GM23338 (cell line): ENCODE measurements at regions not wholly inside any gene's neighbourhood (a gene's known extent, or its start where the extent isn't known, plus 50 kb on each side); places are given as distances from the start of the nearest gene placed in this dataset.

Experiments
- ATAC-seq: fragments of 200-7000 bp; cut with Tn5 transposase; 3 replicates; pipeline ENCODE4 v1.9.1; 2020
- DNase-seq: peaks from one replicate; pipeline ENCODE4 v3.0.0-alpha.2; 2015; ENCODE audit warnings: low spot score
- H2AFZ ChIP-seq: fragments of 200-600 bp; sonication (generic); 2 replicates; pipeline ENCODE4 v1.8.0; 2016; ENCODE audit warnings: antibody characterized with exemption, mild to moderate bottlenecking, moderate library complexity
- H3F3A ChIP-seq: fragments of 200-600 bp; sonication (generic); replicated peaks from 2 replicates; pipeline ENCODE4 v1.8.0; 2017; ENCODE audit warnings: antibody characterized with exemption, mixed run types, low read depth
- H3K27ac ChIP-seq: fragments of 200-600 bp; sonication (generic); 2 replicates; pipeline ENCODE4 v1.6.1; 2016; ENCODE audit warnings: low read depth
- H3K27me3 ChIP-seq: fragments of 200-600 bp; sonication (generic); 2 replicates; pipeline ENCODE4 v1.8.0; 2016; ENCODE audit warnings: mild to moderate bottlenecking, mixed run types, moderate library complexity; ENCODE audit not compliant: insufficient read depth
- H3K36me3 ChIP-seq: fragments of 200-600 bp; sonication (generic); 2 replicates; pipeline ENCODE4 v1.8.0; 2016; ENCODE audit warnings: mild to moderate bottlenecking; ENCODE audit not compliant: insufficient read depth
- H3K4me1 ChIP-seq: fragments of 200-600 bp; sonication (generic); 2 replicates; pipeline ENCODE4 v1.8.0; 2016; ENCODE audit warnings: mild to moderate bottlenecking, moderate library complexity; ENCODE audit not compliant: insufficient read depth
- H3K4me2 ChIP-seq: fragments of 200-600 bp; sonication (generic); 2 replicates; pipeline ENCODE4 v1.7.1; 2017; ENCODE audit warnings: mixed run types
- H3K4me3 ChIP-seq: fragments of 200-600 bp; sonication (generic); 2 replicates; pipeline ENCODE4 v1.6.1; 2016; ENCODE audit warnings: mixed run types
- H3K79me2 ChIP-seq: fragments of 200-600 bp; sonication (generic); replicated peaks from 2 replicates; pipeline ENCODE4 v1.8.0; 2017; ENCODE audit warnings: mild to moderate bottlenecking; ENCODE audit not compliant: insufficient read depth
- H3K9me2 ChIP-seq: fragments of 200-600 bp; sonication (generic); 2 replicates; pipeline ENCODE4 v1.8.0; 2017; ENCODE audit not compliant: insufficient read depth
- H4K20me1 ChIP-seq: fragments of 200-600 bp; sonication (generic); replicated peaks from 2 replicates; pipeline ENCODE4 v1.8.0; 2017; ENCODE audit warnings: mild to moderate bottlenecking; ENCODE audit not compliant: insufficient read depth
- H3K27ac Mint-ChIP-seq: 2 replicates; pipeline ENCODE4 v1.8.0; 2020; ENCODE audit warnings: inconsistent platforms, mild to moderate bottlenecking, moderate library complexity, mixed read lengths
- H3K27me3 Mint-ChIP-seq: 3 replicates; pipeline ENCODE4 v1.8.0; 2022; ENCODE audit warnings: low read depth, mild to moderate bottlenecking, moderate library complexity, mixed read lengths, inconsistent platforms; ENCODE audit not compliant: insufficient read depth, poor library complexity
- H3K36me3 Mint-ChIP-seq: 3 replicates; pipeline ENCODE4 v1.8.0; 2021; ENCODE audit warnings: low read depth, mild to moderate bottlenecking, inconsistent platforms, moderate library complexity, mixed read lengths
- H3K4me1 Mint-ChIP-seq: 3 replicates; pipeline ENCODE4 v1.8.0; 2020; ENCODE audit warnings: mild to moderate bottlenecking, inconsistent platforms, mixed read lengths
- H3K4me3 Mint-ChIP-seq: 3 replicates; pipeline ENCODE4 v1.8.0; 2021; ENCODE audit warnings: moderate library complexity, mild to moderate bottlenecking, inconsistent platforms, mixed read lengths
- H3K9me3 Mint-ChIP-seq: 3 replicates; pipeline ENCODE4 v1.8.0; 2020; ENCODE audit warnings: moderate library complexity, mild to moderate bottlenecking, inconsistent platforms, mixed read lengths
- CREB1 ChIP-seq: fragments of 250-450 bp; sonication (Bioruptor Pico); IDR thresholded peaks from 2 replicates; pipeline ENCODE4 v1.5.0; 2020; ENCODE audit warnings: low read depth, mild to moderate bottlenecking, moderate library complexity
- EZH2 ChIP-seq: fragments of 200-600 bp; sonication (generic); IDR thresholded peaks from one replicate; pipeline ENCODE4 v1.8.0; 2017; ENCODE audit warnings: antibody characterized with exemption, mild to moderate bottlenecking, low read depth; ENCODE audit not compliant: unreplicated experiment
- EZH2phosphoT487 ChIP-seq: fragments of 200-600 bp; sonication (generic); IDR thresholded peaks from one replicate; pipeline ENCODE4 v1.8.1; 2018; ENCODE audit warnings: antibody characterized with exemption; ENCODE audit not compliant: unreplicated experiment
- JUNB ChIP-seq: IDR thresholded peaks from one replicate; pipeline ENCODE4 v1.6.1; 2016; ENCODE audit warnings: antibody characterized with exemption; ENCODE audit not compliant: unreplicated experiment
- NANOG ChIP-seq: IDR thresholded peaks from 2 replicates; pipeline ENCODE4 v1.6.1; 2016; ENCODE audit warnings: antibody characterized with exemption, borderline replicate concordance
- STAT1 ChIP-seq: IDR thresholded peaks from one replicate; pipeline ENCODE4 v1.6.1; 2016; ENCODE audit warnings: antibody characterized with exemption; ENCODE audit not compliant: unreplicated experiment
- ZNF114 ChIP-seq: fragments of 250-450 bp; sonication (Bioruptor Pico); IDR thresholded peaks from 2 replicates; pipeline ENCODE4 v1.5.0; 2020; ENCODE audit warnings: mild to moderate bottlenecking, moderate library complexity
- ZNF331 ChIP-seq: fragments of 250-450 bp; sonication (Bioruptor Pico); IDR thresholded peaks from 2 replicates; pipeline ENCODE4 v1.5.0; 2020; ENCODE audit warnings: low read depth, mild to moderate bottlenecking, moderate library complexity
- TF ChIP-seq, protein P1 (sequence below): IDR thresholded peaks from 2 replicates; pipeline ENCODE4 v1.6.1; 2016; ENCODE audit warnings: antibody characterized with exemption
- TF ChIP-seq, protein P2 (sequence below): IDR thresholded peaks from one replicate; pipeline ENCODE4 v1.6.1; 2018; ENCODE audit warnings: antibody characterized with exemption; ENCODE audit not compliant: unreplicated experiment
- TF ChIP-seq, protein P3 (sequence below), 2 experiments: fragments of 200-600 bp in 1 of 2; sonication (generic) in 1 of 2; conservative IDR thresholded peaks; 2 replicates each; pipeline versions ENCODE4 v1.5.1 to v1.6.1; 2016 to 2017; ENCODE audit warnings: antibody characterized with exemption in 2 of 2, low read depth in 2 of 2, mild to moderate bottlenecking in 2 of 2, moderate library complexity in 1 of 2

DNA sequence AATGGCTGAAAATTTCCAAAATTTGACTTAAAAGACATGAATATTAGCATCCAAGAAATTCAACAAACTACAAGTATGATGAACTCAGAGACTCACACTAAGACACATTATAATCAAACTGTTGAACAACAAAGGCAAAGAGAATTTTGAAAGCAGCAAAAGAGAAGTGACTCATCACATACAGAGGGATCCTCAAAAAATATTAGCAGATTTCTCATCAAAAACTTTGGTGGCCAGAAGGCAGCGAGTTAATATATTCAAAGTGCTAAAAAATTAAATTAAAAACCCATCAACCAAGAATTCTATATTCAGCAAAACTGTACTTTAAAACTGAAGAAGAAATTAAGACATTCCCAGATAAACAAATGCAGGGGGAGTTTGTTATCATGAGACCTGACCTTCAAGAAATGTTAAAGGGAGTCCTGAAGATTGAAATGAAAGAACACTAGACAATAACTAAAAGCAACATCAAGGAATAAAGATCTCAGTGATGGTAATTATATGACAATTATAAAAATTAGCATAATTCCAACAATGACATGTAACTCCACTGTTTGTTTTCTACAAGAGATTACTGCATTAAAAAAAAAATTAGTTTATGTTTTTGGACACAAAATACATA, 150.0 kb downstream of the RNASET2 start:
- Mint-ChIP-seq H3K4me3 (no peak overlapping the region), H3K9me3 (peaks cover 30% of the 10 kb centered on the region), H3K27ac (no peak overlapping the region), H3K36me3 (peaks cover 27% of the 10 kb centered on the region), H3K4me1 (no peaks in the 10 kb centered on the region; the same call in 2 of the 3 replicates), H3K27me3 (peaks cover 5% of the 10 kb centered on the region)
- DNase-seq (no peak), ATAC-seq (no peak)
- Histone ChIP-seq H3F3A (no peaks in the 10 kb centered on the region), H3K9me2 (no peaks in the 10 kb centered on the region), H3K27me3 (no peaks in the 10 kb centered on the region), H3K36me3 (no peaks in the 10 kb centered on the region), H3K4me1 (no peaks in the 10 kb centered on the region), H3K4me2 (no peak overlapping the region), H3K4me3 (no peak overlapping the region), H3K79me2 (no peaks in the 10 kb centered on the region), H2AFZ (no peak overlapping the region), H4K20me1 (no peaks in the 10 kb centered on the region), H3K27ac (no peak overlapping the region)
- TF ChIP-seq, protein P1, sequence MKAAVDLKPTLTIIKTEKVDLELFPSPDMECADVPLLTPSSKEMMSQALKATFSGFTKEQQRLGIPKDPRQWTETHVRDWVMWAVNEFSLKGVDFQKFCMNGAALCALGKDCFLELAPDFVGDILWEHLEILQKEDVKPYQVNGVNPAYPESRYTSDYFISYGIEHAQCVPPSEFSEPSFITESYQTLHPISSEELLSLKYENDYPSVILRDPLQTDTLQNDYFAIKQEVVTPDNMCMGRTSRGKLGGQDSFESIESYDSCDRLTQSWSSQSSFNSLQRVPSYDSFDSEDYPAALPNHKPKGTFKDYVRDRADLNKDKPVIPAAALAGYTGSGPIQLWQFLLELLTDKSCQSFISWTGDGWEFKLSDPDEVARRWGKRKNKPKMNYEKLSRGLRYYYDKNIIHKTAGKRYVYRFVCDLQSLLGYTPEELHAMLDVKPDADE: no peak
- TF ChIP-seq EZH2phosphoT487 (no peak), ZNF114 (CRISPR knock-in tag) (no peak), CREB1 (CRISPR knock-in tag) (no peak), ZNF331 (CRISPR knock-in tag) (no peak), STAT1 (no peak), EZH2 (no peak)
- TF ChIP-seq, protein P2, sequence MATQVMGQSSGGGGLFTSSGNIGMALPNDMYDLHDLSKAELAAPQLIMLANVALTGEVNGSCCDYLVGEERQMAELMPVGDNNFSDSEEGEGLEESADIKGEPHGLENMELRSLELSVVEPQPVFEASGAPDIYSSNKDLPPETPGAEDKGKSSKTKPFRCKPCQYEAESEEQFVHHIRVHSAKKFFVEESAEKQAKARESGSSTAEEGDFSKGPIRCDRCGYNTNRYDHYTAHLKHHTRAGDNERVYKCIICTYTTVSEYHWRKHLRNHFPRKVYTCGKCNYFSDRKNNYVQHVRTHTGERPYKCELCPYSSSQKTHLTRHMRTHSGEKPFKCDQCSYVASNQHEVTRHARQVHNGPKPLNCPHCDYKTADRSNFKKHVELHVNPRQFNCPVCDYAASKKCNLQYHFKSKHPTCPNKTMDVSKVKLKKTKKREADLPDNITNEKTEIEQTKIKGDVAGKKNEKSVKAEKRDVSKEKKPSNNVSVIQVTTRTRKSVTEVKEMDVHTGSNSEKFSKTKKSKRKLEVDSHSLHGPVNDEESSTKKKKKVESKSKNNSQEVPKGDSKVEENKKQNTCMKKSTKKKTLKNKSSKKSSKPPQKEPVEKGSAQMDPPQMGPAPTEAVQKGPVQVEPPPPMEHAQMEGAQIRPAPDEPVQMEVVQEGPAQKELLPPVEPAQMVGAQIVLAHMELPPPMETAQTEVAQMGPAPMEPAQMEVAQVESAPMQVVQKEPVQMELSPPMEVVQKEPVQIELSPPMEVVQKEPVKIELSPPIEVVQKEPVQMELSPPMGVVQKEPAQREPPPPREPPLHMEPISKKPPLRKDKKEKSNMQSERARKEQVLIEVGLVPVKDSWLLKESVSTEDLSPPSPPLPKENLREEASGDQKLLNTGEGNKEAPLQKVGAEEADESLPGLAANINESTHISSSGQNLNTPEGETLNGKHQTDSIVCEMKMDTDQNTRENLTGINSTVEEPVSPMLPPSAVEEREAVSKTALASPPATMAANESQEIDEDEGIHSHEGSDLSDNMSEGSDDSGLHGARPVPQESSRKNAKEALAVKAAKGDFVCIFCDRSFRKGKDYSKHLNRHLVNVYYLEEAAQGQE: no peak

DNA sequence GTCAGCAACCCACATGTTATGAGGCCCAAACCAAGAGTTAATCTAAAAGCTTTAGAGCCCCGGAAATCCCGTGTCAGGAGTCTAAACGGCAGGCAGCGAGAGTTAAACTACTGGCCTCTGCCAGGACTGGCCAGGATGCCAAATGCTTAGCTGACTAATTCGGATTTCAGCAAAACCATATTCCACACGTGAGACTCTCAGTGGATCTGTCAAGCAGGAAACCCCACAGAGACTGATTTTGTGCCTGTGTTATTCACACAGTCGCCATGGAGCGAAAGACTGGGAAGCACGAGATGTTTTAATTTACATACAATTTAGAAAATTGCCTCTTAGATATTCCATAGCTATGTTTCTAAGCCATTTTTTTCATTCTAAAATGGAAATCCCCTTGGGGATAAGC, 152.9 kb downstream of the RNASET2 start:
- Mint-ChIP-seq H3K36me3 (peaks cover 27% of the 10 kb centered on the region), H3K27ac (no peak overlapping the region), H3K27me3 (peaks cover 5% of the 10 kb centered on the region), H3K4me3 (no peak overlapping the region), H3K4me1 (no peaks in the 10 kb centered on the region; the same call in 2 of the 3 replicates), H3K9me3 (peaks cover 30% of the 10 kb centered on the region)
- Histone ChIP-seq H4K20me1 (no peaks in the 10 kb centered on the region), H3F3A (no peaks in the 10 kb centered on the region), H3K9me2 (no peaks in the 10 kb centered on the region), H3K4me1 (no peaks in the 10 kb centered on the region), H3K79me2 (no peaks in the 10 kb centered on the region), H3K4me3 (no peak overlapping the region), H3K4me2 (no peak overlapping the region), H3K36me3 (no peaks in the 10 kb centered on the region), H3K27ac (no peak overlapping the region), H3K27me3 (no peaks in the 10 kb centered on the region), H2AFZ (no peak overlapping the region)
- TF ChIP-seq STAT1 (no peak), JUNB (no peak), ZNF331 (CRISPR knock-in tag) (no peak), ZNF114 (CRISPR knock-in tag) (no peak), NANOG (no peak), EZH2 (no peak), CREB1 (CRISPR knock-in tag) (no peak)
- TF ChIP-seq, protein P1: no peak
- TF ChIP-seq, protein P2: no peak
- TF ChIP-seq, protein P3, sequence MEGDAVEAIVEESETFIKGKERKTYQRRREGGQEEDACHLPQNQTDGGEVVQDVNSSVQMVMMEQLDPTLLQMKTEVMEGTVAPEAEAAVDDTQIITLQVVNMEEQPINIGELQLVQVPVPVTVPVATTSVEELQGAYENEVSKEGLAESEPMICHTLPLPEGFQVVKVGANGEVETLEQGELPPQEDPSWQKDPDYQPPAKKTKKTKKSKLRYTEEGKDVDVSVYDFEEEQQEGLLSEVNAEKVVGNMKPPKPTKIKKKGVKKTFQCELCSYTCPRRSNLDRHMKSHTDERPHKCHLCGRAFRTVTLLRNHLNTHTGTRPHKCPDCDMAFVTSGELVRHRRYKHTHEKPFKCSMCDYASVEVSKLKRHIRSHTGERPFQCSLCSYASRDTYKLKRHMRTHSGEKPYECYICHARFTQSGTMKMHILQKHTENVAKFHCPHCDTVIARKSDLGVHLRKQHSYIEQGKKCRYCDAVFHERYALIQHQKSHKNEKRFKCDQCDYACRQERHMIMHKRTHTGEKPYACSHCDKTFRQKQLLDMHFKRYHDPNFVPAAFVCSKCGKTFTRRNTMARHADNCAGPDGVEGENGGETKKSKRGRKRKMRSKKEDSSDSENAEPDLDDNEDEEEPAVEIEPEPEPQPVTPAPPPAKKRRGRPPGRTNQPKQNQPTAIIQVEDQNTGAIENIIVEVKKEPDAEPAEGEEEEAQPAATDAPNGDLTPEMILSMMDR (conservative IDR thresholded peaks at IDR 0.05; ENCODE audit: low read depth in 2 of 2): no peak
- DNase-seq: no peak
- ATAC-seq: no peak
